ENCODE measurements at regions not wholly inside any gene's neighbourhood (a gene's known extent, or its start where the extent isn't known, plus 50 kb on each side); places are given as distances from the start of the nearest gene placed in this dataset.

- intact Hi-C loops (cut with DNase I; ENCODE audit: low total_unique reads) = no loop called here
- H3K4me3 ChIP-seq = no peak overlapping the region
These were observed 171.8 kb upstream of the ANKRD50 start for GRCh38 chr4:124884316-124884715.

GRCh38 chr4:124883632-124884031 is 171.1 kb upstream of the ANKRD50 start:
- Histone ChIP-seq H3K4me3 (no peak overlapping the region), H3K27ac (no peak overlapping the region), H3K36me3 (no peaks in the 10 kb centered on the region), H3K9me3 (no peaks in the 10 kb centered on the region), H3K4me1 (no peaks in the 10 kb centered on the region), H3K27me3 (no peaks in the 10 kb centered on the region)
- TF ChIP-seq EP300 (IDR thresholded peaks at IDR 0.05) (no peak), CTCF (IDR thresholded peaks at IDR 0.05) (no peak), POLR2AphosphoS5 (IDR thresholded peaks at IDR 0.05) (no peak), POLR2A (IDR thresholded peaks at IDR 0.05) (no peak)
- intact Hi-C loops (cut with DNase I; ENCODE audit: low total_unique reads) = no loop called here
- DNase-seq = no peak
- 83 to 86% (median 84%) methylated on average over 4 of the region's 4 CpGs for WGBS, 5 donors

More at GRCh38 chr4:124884316-124884715, 171.8 kb upstream of the ANKRD50 start:
- WGBS, 5 donors = 87 to 90% (median 89%) methylated on average over 2 of the region's 2 CpGs
- DNase-seq = no peak
- TF ChIP-seq CTCF (IDR thresholded peaks at IDR 0.05) (no peak), EP300 (IDR thresholded peaks at IDR 0.05) (no peak), POLR2AphosphoS5 (IDR thresholded peaks at IDR 0.05) (no peak), POLR2A (IDR thresholded peaks at IDR 0.05) (no peak)
- Histone ChIP-seq H3K27ac (no peak overlapping the region), H3K9me3 (no peaks in the 10 kb centered on the region), H3K36me3 (no peaks in the 10 kb centered on the region), H3K27me3 (no peaks in the 10 kb centered on the region), H3K4me1 (no peaks in the 10 kb centered on the region)

- WGBS, 5 donors = 24 to 67% (median 49%) methylated on average over 2 of the region's 2 CpGs
- no peak for DNase-seq
- Histone ChIP-seq H3K4me3 (no peak overlapping the region), H3K27me3 (no peaks in the 10 kb centered on the region), H3K27ac (no peak overlapping the region), H3K36me3 (no peaks in the 10 kb centered on the region), H3K4me1 (no peaks in the 10 kb centered on the region), H3K9me3 (peaks cover 0 to 9% (median 5%) of the 10 kb centered on the region in 4 donors)
- intact Hi-C loops (cut with DNase I; ENCODE audit: low total_unique reads) = no loop called here
- no peak for TF ChIP-seq EP300 (IDR thresholded peaks at IDR 0.05)
- peak in 2 of 3 donors; percentile 55 to 61 for TF ChIP-seq POLR2AphosphoS5 (IDR thresholded peaks at IDR 0.05)
These were observed 166.7 kb upstream of the ANKRD50 start for GRCh38 chr4:124879195-124879594.

- TF ChIP-seq POLR2AphosphoS5 (IDR thresholded peaks at IDR 0.05) (no peak), CTCF (IDR thresholded peaks at IDR 0.05) (no peak), POLR2A (IDR thresholded peaks at IDR 0.05) (no peak)
- H3K27ac ChIP-seq = no peak overlapping the region
- no peaks in the 10 kb centered on the region for H3K4me1 ChIP-seq
- WGBS, 5 donors = 87 to 95% (median 93%) methylated on average over 2 of the region's 2 CpGs
- no peaks in the 10 kb centered on the region for H3K36me3 ChIP-seq
- intact Hi-C loops (cut with DNase I; ENCODE audit: low total_unique reads) = no loop called here
- peaks cover 0 to 9% (median 5%) of the 10 kb centered on the region in 4 donors for H3K9me3 ChIP-seq
- H3K27me3 ChIP-seq = no peaks in the 10 kb centered on the region
- DNase-seq = no peak
- no peak overlapping the region for H3K4me3 ChIP-seq
These were observed 161.6 kb upstream of the ANKRD50 start for GRCh38 chr4:124874172-124874450.

- intact Hi-C loops (cut with DNase I; ENCODE audit: low total_unique reads) = no loop called here
- Histone ChIP-seq H3K4me1 (no peaks in the 10 kb centered on the region), H3K27me3 (no peaks in the 10 kb centered on the region), H3K9me3 (peaks cover 0 to 9% (median 5%) of the 10 kb centered on the region in 4 donors), H3K4me3 (no peak overlapping the region), H3K27ac (no peak overlapping the region), H3K36me3 (no peaks in the 10 kb centered on the region)
- DNase-seq = no peak
- TF ChIP-seq POLR2AphosphoS5 (IDR thresholded peaks at IDR 0.05) (no peak), EP300 (IDR thresholded peaks at IDR 0.05) (no peak), CTCF (IDR thresholded peaks at IDR 0.05) (no peak), POLR2A (IDR thresholded peaks at IDR 0.05) (no peak)
- 51 to 70% (median 62%) methylated on average over 2 of the region's 2 CpGs for WGBS, 5 donors
These were observed 161.0 kb upstream of the ANKRD50 start for GRCh38 chr4:124873361-124874171.
